ENCODE measurements at regions not wholly inside any gene's neighbourhood (a gene's known extent, or its start where the extent isn't known, plus 50 kb on each side); places are given as distances from the start of the nearest gene placed in this dataset.

- 88 to 91% methylated on average over 10 of the region's 10 CpGs for WGBS, 2 donors
- H3K36me3 ChIP-seq, result no peaks in the 10 kb centered on the region
- no peak for ATAC-seq
- intact Hi-C loops (cut with DNase I), result no loop called here
- H3K9me3 ChIP-seq, result peaks cover 0 to 15% (median 0%) of the 10 kb centered on the region in 11 donors
- H3K27me3 ChIP-seq, result no peaks in the 10 kb centered on the region
- H3K27ac ChIP-seq, result no peak overlapping the region
- H3K4me3 ChIP-seq, result no peak overlapping the region
- H3K4me1 ChIP-seq, result no peaks in the 10 kb centered on the region
- no peak for DNase-seq
- no peak for TF ChIP-seq CTCF (IDR thresholded peaks at IDR 0.05)
Measured at GRCh38 chr4:65921180-65921579, 250.9 kb upstream of the EPHA5 start.

DNA sequence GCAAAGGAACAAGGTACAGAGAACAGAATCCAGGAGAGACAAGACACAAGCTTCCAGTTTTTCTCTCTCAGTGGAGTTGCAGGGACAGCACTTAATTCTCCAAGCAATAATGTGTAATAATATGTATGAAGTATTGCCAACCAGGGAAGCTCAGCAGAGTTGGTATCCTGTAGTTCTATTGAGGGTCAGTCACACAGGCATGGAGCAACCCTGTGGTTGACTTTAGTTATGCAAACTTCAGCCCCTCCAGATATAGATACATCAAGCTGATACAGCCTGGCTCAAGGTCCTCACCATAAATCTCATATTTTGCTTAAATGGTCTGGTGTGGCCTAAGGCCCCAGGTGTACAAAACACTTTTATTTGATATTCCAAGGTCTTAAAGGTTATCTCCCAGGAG lies 248.6 kb upstream of the EPHA5 start:
- ATAC-seq (no peak), DNase-seq (no peak)
- Histone ChIP-seq H3K4me3 (no peak overlapping the region), H3K4me1 (no peaks in the 10 kb centered on the region), H3K36me3 (no peaks in the 10 kb centered on the region), H3K9me3 (peaks cover 0 to 21% (median 0%) of the 10 kb centered on the region in 11 donors), H3K27ac (no peak overlapping the region), H3K27me3 (no peaks in the 10 kb centered on the region)
- TF ChIP-seq CTCF (IDR thresholded peaks at IDR 0.05), result no peak
- intact Hi-C loops (cut with DNase I), result no loop called here

DNA sequence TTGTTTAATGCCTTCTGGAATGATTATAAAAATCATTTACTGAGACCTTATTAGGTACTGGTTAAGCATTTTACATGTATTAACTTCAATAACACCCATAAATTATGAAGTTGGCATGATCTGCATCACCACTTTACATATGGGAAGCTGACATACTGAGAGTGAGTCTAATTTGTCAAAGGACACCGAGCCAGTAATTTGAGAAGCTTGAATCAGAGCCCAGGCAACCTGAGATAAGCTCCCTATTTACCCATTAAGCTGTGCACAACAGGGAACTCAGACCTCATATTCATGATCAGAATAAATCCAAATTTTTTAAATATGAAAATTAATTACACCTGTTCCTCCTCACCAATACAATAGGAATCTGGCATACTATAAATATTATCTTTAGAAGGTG lies 247.9 kb upstream of the EPHA5 start:
- intact Hi-C loops (cut with DNase I), result no loop called here
- H3K36me3 ChIP-seq, result no peaks in the 10 kb centered on the region
- DNase-seq (no peak), ATAC-seq (no peak)
- H3K27ac ChIP-seq, result no peak overlapping the region
- 0 to 8% methylated on average over 1 of the region's 1 CpG for WGBS, 2 donors
- peaks cover 0 to 21% (median 0%) of the 10 kb centered on the region in 11 donors for H3K9me3 ChIP-seq
- no peak overlapping the region for H3K4me3 ChIP-seq
- H3K27me3 ChIP-seq, result no peaks in the 10 kb centered on the region
- TF ChIP-seq CTCF (IDR thresholded peaks at IDR 0.05), result no peak
- no peaks in the 10 kb centered on the region for H3K4me1 ChIP-seq

- no peaks in the 10 kb centered on the region for H3K27me3 ChIP-seq
- ATAC-seq (no peak), DNase-seq (no peak)
- peaks cover 0 to 21% (median 0%) of the 10 kb centered on the region in 11 donors for H3K9me3 ChIP-seq
- H3K36me3 ChIP-seq, result no peaks in the 10 kb centered on the region
- TF ChIP-seq CTCF (IDR thresholded peaks at IDR 0.05), result no peak
- H3K27ac ChIP-seq, result no peak overlapping the region
- H3K4me1 ChIP-seq, result no peaks in the 10 kb centered on the region
- 49 to 69% methylated on average over 2 of the region's 2 CpGs for WGBS, 2 donors
- intact Hi-C loops (cut with DNase I), result no loop called here
- no peak overlapping the region for H3K4me3 ChIP-seq
Measured at GRCh38 chr4:65917486-65917885, 247.2 kb upstream of the EPHA5 start.

DNA sequence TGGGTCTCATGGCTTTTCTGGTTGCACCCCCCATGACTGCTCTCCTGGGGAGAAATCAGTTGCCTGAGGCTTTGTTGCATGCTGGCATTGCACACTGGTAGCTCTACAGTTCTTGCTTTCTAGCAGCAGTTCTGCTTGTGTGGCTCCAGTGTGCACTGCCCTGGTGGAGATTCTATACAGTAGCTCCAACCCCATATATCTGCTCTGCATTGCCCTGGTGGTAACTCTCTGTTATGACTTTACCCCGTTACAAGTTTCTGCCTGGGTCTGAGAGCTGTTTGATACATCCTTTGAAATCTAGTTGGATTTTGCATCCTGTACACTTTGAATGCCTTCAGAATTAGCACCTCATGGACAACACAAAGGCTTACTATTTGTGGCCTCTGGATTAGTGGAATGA lies 241.4 kb upstream of the EPHA5 start:
- peaks cover 0 to 11% (median 0%) of the 10 kb centered on the region in 11 donors for H3K9me3 ChIP-seq
- no peak for ATAC-seq
- no peaks in the 10 kb centered on the region for H3K36me3 ChIP-seq
- DNase-seq, result no peak
- intact Hi-C loops (cut with DNase I), result no loop called here
- no peaks in the 10 kb centered on the region for H3K27me3 ChIP-seq
- H3K27ac ChIP-seq, result no peak overlapping the region
- no peaks in the 10 kb centered on the region for H3K4me1 ChIP-seq
- no peak for TF ChIP-seq CTCF (IDR thresholded peaks at IDR 0.05)
- 79 to 81% methylated on average over 1 of the region's 1 CpG for WGBS, 2 donors
- H3K4me3 ChIP-seq, result no peak overlapping the region

Data from heart right ventricle (tissue), 16 donors.